ENCODE measurements at regions not wholly inside any gene's neighbourhood (a gene's known extent, or its start where the extent isn't known, plus 50 kb on each side); places are given as distances from the start of the nearest gene placed in this dataset.
A peak's percentile ranks its signal among the peaks of the same experiment; 100 is the strongest.

DNA sequence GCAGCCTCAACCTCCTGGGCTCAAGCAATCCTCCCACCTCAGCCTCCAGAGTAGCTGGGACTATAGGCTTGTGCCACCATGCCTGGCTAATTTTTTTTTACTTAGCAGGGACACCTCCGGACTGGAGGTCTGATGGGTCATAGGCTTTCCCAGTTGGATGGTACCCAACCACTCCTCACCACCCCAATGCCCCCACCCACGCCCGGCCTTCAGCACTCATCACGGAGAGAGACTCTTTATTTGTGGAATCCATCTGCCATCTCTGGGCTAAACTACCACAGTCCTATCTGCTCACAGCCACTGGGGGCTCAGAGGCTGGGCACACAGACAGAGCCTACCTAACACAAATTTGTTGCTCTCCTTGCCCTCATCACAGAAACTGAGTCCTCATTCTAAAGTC lies 58.3 kb upstream of the STXBP1 start:
- no peak for DNase-seq (ENCODE audit: low read depth)

DNA sequence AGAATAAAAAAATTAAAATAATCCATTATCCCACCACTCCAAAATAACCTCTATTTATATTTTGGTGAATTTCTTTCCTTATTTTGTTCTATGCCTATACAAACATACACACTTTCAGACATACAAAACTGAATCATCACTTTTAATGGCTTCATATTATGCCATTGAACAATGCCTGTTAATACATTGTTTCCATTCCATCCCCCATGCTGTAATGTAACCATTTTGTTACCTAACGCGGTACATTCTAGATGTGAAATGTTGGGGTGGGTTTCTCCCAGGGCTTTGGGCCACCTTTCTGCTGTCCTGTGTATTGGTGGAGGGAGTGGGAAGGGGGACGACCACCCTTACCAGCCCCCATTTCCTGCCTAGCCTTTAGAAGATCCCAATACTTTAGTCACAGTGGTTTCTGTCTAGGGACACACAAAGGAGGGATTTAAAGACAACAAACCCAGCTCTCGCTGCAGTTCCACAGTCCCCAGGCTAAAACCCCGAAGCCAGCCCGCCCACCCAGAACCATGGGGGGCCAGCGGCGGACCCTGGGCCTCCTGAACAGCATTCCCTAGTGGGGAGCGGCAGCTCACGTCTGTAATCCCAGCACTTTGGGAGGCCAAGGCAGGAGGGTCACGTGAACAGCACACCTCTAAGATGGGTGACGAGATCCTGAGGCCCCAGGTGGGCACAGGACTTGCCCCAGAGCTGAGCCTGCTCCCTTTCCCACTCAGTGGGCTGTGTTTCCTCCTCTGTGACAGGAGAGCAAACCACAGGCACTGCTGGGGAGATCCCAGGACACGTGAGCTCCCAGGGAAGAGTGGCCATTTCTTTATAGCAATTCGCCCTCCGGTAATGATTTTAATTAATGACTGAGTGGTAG lies 56.9 kb upstream of the STXBP1 start:
- no peak for DNase-seq (ENCODE audit: low read depth)

DNA sequence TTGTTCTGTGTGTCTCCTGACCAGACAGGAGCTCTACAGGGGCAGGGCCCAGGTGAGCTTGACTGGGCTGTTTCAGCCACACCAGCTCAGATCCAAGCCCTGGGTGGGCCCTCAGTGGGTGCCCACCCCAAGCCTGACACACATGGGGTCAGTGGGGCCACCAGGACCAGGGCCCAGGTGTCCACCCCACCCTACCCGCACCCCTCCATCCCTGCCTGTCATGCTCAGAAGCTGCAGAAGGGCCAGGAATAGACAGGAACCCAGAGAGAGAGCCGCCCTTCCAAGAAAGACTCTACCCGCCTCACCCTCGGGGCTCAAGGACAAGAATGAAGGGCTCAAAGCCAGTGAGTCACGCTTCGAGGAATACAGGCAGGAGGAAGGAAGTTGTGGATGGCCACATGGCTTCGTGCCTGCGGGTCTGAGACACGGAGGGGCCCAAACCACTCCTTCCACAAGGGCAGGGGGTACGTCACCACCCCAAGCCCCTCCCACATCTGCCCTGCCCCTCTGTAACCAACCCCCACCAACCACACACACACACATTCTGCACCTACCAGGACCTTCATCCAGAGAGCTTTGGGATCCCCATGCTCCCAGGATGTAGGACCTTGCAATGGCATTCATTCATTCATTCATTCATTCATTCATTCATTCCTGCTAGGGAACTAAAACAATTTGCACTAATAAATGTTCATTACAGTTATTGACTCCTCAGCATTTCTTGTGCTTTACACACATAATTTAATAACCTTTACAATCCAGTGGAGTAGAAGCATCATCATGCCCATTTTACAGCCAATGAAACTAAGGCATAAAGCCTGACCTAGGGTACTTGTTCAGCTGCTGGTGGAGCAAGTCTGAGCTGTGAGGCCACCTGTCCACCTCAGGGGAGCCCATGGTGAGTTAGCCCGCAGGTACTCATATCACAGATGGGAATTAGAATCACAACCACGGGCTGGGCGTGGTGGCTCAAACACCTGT lies 55.9 kb upstream of the STXBP1 start:
- peak; percentile 53 for DNase-seq (ENCODE audit: low read depth)

DNA sequence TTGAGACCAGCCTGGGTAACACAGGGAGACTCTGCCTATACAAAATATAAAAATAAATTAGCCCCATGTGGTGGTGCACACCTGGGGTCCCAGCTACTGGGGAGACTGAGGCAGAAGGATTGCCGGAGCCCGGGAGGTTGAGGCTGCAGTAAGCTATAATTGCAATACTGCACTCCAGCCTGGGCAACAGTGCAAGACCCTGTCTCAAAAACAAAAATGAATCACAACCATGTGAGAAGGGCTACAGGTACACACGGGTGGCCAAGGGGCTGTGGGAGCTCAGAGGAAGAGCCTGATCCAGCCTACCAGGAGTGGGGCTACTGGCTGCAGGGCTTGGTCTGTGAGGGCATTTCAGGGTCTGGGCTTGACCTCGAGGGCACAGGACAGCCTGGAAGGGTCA lies 55.2 kb upstream of the STXBP1 start:
- DNase-seq (ENCODE audit: low read depth), result no peak

DNA sequence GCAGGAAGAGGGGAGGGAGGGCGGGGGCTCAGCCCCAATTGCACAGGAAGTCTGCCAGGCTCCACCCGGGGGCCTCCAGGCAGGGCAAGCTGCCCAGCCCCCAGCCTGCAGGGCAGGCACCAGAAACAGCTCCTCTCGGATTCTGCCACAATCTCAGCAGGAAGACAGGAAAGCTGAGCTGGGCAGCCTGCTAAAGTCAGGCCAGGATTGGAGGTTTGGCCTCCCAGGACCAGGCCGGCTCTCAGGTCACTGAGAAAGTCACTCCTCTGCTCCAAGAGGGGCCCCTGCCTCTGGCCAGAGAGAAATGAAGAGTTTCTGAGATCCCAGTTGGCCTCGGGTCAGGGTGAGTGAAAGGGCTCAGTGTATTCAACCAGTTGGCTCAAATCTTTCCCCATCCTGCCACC lies 54.6 kb upstream of the STXBP1 start:
- no peak for DNase-seq (ENCODE audit: low read depth)

DNA sequence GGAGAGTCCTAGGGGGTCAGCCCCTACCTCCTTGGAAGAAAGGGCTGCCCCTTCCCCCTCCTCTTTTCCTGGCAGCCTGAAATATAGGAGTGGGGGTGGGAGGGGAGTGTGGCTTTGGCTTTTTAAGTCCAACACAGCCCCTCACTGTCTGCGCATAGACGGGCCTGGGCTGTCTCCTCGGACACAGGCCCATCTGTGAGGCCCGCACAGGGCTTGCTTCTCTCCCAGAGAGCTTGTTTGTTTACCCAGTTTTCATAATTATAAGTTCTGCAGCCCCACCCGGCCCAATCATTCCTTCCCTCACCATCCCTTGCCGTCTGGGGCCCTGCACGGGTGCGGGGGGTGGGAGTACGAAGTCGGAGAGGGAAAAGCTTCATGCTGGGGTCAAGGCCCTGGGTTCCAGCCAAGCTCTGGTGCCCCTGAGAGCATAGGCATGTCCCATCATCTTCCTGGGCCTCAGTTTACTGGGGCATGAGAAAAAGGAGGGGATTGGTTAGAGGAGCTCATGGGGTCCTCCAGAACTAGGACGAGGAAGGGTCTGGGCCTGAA lies 54.0 kb upstream of the STXBP1 start:
- no peak for DNase-seq (ENCODE audit: low read depth)

DNA sequence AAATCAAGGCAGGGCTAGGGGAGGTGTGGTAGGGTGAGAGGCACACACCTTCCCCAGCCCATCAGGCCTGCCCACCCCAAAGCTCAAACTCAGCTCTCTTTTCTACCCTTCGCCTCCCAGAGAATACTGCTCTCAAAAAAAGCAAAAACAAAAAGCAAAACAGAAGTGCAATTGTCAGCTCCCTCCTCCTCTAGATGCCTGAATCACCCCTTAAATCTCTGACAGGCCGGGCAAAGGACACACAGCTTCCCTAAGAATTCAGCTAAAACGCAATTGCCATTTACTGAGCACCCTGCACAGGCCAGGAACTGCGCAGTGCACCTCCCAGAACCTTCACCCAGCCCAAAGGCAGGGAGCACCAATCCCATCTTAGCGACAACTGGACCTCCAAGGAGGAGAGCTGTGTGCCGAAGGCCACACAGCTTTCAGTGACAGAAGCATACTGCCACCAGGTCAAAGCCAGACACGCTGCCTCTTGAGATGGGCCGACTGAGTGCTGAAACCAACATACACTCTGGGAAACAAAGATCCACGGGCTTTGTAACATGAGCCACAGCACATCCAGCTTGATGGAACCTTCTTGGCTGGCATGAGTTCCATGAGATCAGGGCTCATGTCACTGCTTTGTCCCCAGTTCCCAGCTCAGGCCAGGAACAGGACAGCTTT lies 53.4 kb upstream of the STXBP1 start:
- DNase-seq (ENCODE audit: low read depth), result no peak

DNA sequence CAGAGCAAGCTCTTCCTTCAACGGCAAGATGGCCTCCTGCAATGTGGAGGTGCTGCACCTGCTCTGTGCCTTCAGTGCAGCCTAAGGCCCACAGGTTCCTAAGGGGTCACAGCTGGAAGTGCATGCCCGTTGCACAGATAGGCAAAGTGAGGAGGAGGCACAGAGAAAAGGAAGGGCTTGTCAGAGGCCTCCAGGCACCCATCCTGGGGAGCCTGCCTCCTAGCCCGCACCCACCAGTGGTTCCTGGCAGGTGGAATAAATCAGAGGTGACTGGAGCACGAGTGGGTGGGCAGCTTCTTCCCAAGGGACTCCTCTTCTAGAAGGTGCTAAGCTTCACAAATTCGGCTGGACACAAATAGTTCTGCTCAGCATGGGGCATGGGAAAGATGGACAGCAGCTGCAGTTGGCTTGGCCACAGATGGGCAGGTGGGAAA lies 52.8 kb upstream of the STXBP1 start:
- no peak for DNase-seq (ENCODE audit: low read depth)

DNA sequence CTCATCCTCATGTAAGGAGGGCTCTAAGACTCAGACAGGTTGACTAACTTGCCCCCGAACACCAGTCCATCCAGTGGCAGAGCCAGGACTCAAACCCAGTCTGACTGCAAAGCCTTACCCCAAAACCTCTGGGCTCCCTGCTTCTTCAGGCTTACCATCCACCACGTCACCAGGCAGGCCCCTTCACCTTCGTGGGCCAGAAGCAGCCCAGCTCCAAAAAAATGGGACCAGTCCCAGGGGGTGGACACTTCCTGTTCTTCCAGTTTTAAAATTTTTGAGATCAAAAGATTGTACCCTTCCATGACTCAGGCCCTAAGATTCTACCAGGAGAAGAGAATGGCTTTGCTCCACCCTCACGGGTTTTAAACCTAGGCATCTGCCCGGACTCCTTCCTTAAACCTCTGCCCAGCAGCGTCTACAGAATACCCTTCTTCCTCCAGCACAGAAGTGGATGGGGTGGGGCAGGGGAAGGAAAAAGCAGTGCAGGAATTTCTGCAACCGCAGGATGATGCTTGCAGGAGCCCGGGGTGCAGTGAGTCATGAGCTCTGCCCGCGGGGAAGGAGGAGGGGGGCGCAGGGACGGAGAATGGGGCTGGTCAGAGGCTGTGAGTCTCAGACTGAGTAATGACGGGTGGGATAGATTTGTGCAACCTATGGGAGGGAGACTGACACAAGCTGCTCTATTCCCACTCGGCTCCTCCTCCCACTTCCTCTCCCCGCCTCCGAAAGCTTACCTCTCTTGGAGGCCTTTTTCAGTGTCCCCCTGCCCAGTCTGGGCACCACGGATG lies 50.4 kb upstream of the STXBP1 start:
- no peak for DNase-seq (ENCODE audit: low read depth)

Data from activated T-cell treated with anti-CD3 and anti-CD28 coated beads for 48 hours (primary cell).